ENCODE measurements at regions not wholly inside any gene's neighbourhood (a gene's known extent, or its start where the extent isn't known, plus 50 kb on each side); places are given as distances from the start of the nearest gene placed in this dataset.

DNA sequence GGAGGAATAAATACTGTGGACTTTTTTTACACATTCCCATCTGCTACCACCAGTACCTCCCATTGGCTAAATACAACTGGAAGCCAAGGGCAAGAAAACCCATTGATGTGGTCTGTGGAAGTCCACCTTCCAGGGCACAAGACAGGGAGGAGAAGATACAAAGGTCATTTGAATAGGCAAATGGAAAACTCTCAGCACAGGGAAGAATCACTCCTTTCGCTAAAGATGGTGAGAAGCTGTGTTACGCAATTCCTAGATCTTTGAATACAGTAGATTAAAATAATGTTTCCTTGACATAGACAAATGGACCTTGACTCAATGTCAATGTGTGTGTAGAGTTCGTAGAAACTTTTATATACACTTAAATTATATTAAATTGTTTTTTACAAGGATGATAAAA is 70.9 kb upstream of the ERBB4 start:
- DNase-seq (ENCODE audit: low read depth in 2 of 2): no peak
- no peak overlapping the region for H3K4me3 ChIP-seq (replicated peaks in 1 of 2; ENCODE audit: low read depth in 2 of 2, low read length in 2 of 2)
- TF ChIP-seq, protein P1, sequence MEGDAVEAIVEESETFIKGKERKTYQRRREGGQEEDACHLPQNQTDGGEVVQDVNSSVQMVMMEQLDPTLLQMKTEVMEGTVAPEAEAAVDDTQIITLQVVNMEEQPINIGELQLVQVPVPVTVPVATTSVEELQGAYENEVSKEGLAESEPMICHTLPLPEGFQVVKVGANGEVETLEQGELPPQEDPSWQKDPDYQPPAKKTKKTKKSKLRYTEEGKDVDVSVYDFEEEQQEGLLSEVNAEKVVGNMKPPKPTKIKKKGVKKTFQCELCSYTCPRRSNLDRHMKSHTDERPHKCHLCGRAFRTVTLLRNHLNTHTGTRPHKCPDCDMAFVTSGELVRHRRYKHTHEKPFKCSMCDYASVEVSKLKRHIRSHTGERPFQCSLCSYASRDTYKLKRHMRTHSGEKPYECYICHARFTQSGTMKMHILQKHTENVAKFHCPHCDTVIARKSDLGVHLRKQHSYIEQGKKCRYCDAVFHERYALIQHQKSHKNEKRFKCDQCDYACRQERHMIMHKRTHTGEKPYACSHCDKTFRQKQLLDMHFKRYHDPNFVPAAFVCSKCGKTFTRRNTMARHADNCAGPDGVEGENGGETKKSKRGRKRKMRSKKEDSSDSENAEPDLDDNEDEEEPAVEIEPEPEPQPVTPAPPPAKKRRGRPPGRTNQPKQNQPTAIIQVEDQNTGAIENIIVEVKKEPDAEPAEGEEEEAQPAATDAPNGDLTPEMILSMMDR (IDR thresholded peaks at IDR 0.05; ENCODE audit: low read depth, low read length): no peak

DNA sequence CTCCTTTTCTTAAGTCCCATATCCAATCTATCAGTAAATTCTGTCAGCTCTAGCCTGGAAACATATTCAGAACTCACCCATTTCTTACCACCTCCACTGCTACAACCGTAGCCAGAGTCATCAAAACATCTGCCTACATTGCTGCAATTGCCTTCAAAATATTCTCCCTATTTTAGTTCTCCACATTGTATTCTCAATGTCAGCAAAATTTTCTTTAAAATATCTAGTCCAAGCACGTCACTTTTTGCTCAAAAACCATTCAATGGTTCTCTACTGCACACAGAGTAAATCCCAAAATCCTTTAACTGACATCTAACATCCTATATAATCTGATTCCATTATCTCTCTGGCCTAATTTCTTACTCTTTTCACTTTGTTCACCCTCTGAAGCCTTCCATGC is 68.5 kb upstream of the ERBB4 start:
- no peak for DNase-seq (ENCODE audit: low read depth in 2 of 2)
- no peak overlapping the region for H3K4me3 ChIP-seq (replicated peaks in 1 of 2; ENCODE audit: low read depth in 2 of 2, low read length in 2 of 2)
- TF ChIP-seq, protein P1 (IDR thresholded peaks at IDR 0.05; ENCODE audit: low read depth, low read length): no peak

DNA sequence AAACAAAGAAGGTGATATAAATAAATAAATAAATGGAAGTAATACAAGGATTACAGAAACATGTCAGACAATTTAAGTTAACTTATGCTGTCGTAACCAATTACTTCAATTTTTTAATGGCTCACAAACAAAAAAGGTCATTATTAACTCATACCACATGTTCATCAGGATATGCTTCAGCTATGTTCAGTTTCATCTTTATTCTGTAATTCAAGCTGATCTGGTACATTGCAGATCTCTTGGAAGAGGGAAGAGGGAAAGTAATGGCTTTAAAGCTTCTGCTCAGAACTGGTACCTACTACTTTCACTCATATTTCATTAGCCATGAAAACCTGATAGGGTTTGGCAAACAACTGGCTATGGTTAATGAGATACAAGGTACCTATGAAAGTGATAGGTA is 67.6 kb upstream of the ERBB4 start:
- TF ChIP-seq, protein P1 (IDR thresholded peaks at IDR 0.05; ENCODE audit: low read depth, low read length): no peak
- no peak overlapping the region for H3K4me3 ChIP-seq (replicated peaks in 1 of 2; ENCODE audit: low read depth in 2 of 2, low read length in 2 of 2)
- no peak for DNase-seq (ENCODE audit: low read depth in 2 of 2)

DNA sequence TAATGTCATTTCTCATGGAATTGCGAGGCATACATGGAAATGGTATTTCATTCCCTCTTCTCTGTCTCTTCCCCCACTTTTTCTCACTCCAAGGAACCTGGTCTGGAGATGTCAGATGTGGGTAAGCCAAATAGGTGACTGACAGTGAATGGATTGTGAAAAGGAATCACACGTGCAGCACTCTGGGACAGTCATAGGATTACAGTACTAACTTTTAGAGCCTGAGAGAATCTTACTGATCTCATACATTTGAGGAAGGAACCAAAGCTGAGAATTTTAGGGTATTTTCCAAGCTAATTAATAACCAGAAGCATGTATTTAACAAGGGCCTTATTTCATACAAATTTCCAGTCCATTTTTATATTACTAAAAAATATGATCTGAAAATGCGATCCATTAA is 58.1 kb upstream of the ERBB4 start:
- no peak overlapping the region for H3K4me3 ChIP-seq (replicated peaks in 1 of 2; ENCODE audit: low read depth in 2 of 2, low read length in 2 of 2)
- DNase-seq (ENCODE audit: low read depth in 2 of 2): no peak
- TF ChIP-seq, protein P1 (IDR thresholded peaks at IDR 0.05; ENCODE audit: low read depth, low read length): no peak

DNA sequence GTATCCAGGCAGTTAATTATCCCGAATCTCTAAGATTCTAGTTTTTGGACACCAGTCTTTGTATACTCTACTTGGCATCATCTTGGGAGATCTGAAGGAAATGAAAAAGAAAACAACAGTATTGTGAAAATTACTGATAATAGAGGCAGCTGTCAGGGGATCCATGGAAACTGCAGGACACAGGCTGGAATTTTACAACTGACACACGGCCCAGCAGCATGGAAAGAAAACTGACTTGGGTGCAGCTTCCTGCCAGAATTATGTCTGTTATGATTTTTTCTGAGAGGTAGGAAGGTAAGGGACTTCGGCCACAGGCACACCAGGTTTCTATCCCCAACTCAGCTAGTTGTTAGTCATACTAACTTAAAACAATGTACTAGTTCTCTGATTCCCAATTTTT is 57.7 kb upstream of the ERBB4 start:
- TF ChIP-seq, protein P1 (IDR thresholded peaks at IDR 0.05; ENCODE audit: low read depth, low read length): no peak
- no peak for DNase-seq (ENCODE audit: low read depth in 2 of 2)
- no peak overlapping the region for H3K4me3 ChIP-seq (replicated peaks in 1 of 2; ENCODE audit: low read depth in 2 of 2, low read length in 2 of 2)

DNA sequence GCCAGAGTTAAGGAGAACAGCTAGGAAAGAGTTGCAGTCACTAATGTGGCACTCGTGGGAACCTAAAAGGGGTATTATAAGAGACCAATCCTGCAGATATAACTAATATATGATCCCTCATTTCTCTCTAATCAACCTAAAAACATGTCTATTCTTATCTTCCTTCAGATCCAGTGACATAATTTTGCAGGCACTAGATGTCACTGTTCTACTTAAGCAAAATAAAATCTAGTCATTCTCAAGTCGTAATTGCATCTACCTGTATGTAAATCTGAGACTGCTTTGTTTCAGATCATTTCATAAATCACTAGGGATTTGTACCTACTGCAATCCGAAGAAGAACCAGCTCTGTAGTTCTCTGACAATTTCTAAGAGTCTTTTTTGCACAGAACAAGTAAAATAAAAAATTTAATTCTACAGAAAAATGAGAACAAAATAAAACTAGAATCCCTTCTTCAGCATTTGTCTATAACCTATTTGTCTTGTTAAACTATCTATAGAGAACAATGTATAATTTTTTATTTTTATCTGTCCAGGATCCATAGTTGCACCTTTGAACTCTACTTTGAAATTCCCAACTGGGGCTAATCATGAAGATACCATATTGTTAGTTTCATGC is 56.5 kb upstream of the ERBB4 start:
- peak; percentile 4 to 51 for DNase-seq (ENCODE audit: low read depth in 2 of 2)
- TF ChIP-seq, protein P1 (IDR thresholded peaks at IDR 0.05; ENCODE audit: low read depth, low read length): peak; percentile 15
- no peak overlapping the region for H3K4me3 ChIP-seq (replicated peaks in 1 of 2; ENCODE audit: low read depth in 2 of 2, low read length in 2 of 2)

DNA sequence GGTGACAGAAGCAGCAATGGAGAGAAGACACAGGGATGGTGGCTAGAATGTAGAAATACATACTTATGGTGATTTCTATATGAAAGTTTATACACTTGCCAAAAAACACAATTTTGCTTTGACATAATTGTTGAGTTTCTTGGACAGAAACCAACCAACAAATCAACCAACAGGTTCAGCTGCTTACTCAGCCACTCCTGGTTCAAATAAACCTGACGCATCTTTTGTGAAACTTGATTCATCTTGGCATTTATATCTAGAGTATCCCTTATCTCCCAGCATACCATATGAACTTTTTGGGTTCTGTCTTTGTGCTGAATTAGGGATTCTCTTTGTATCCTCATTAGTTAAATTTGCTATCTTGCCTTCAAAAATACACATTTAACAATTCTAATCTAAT is 54.1 kb upstream of the ERBB4 start:
- TF ChIP-seq, protein P1 (IDR thresholded peaks at IDR 0.05; ENCODE audit: low read depth, low read length): no peak
- H3K4me3 ChIP-seq (replicated peaks in 1 of 2; ENCODE audit: low read depth in 2 of 2, low read length in 2 of 2): no peak overlapping the region
- DNase-seq (ENCODE audit: low read depth in 2 of 2): peak in 1 of 2 donors; percentile 4
